ENCODE measurements at regions not wholly inside any gene's neighbourhood (a gene's known extent, or its start where the extent isn't known, plus 50 kb on each side); places are given as distances from the start of the nearest gene placed in this dataset.
A peak's percentile ranks its signal among the peaks of the same experiment; 100 is the strongest.
"Not testable (repeated sequence)": the region's sequence is repeated elsewhere in the genome, so short reads cannot be mapped to it uniquely, and the experiment has no call there.

GRCh38 chr22:27310966-27311697, 490.4 kb downstream of the MN1 start:
- DNase-seq (ENCODE audit: low spot score in 2 of 2): no peak
- FAIRE-seq: no peak

- no peak for FAIRE-seq
- DNase-seq (ENCODE audit: low spot score in 2 of 2): no peak
Observed at GRCh38 chr22:27311698-27312550, 489.6 kb downstream of the MN1 start.

GRCh38 chr22:27312565-27312964, 489.0 kb downstream of the MN1 start:
- DNase-seq (ENCODE audit: low spot score in 2 of 2): no peak
- FAIRE-seq: no peak

GRCh38 chr22:27312966-27313855, 488.3 kb downstream of the MN1 start:
- FAIRE-seq: no peak
- DNase-seq (ENCODE audit: low spot score in 2 of 2): no peak

- FAIRE-seq: no peak
- no peak for DNase-seq (ENCODE audit: low spot score in 2 of 2)
Observed at GRCh38 chr22:27314276-27314807, 487.2 kb downstream of the MN1 start.

GRCh38 chr22:27315833-27316232, 485.7 kb downstream of the MN1 start:
- DNase-seq (ENCODE audit: low spot score in 2 of 2) (no peak), FAIRE-seq (no peak)

GRCh38 chr22:27317096-27317495, 484.5 kb downstream of the MN1 start:
- no peak for FAIRE-seq
- DNase-seq (ENCODE audit: low spot score in 2 of 2): no peak

GRCh38 chr22:27317971-27318428, 483.6 kb downstream of the MN1 start:
- DNase-seq (ENCODE audit: low spot score in 2 of 2) (no peak), FAIRE-seq (no peak)

- FAIRE-seq (no peak), DNase-seq (ENCODE audit: low spot score in 2 of 2) (no peak)
Observed at GRCh38 chr22:27318516-27318915, 483.0 kb downstream of the MN1 start.

GRCh38 chr22:27323661-27324060, 477.9 kb downstream of the MN1 start:
- FAIRE-seq (no peak), DNase-seq (ENCODE audit: low spot score in 2 of 2) (no peak)

- FAIRE-seq; DNase-seq (ENCODE audit: low spot score in 2 of 2): not testable (repeated sequence)
Observed at GRCh38 chr22:27324908-27325307, 476.6 kb downstream of the MN1 start.

- DNase-seq (ENCODE audit: low spot score in 2 of 2) (no peak), FAIRE-seq (no peak)
Observed at GRCh38 chr22:27327497-27327896, 474.1 kb downstream of the MN1 start.

GRCh38 chr22:27327981-27328721, 473.4 kb downstream of the MN1 start:
- FAIRE-seq: no peak
- no peak for DNase-seq (ENCODE audit: low spot score in 2 of 2)

- DNase-seq (ENCODE audit: low spot score in 2 of 2): no peak
- no peak for FAIRE-seq
Observed at GRCh38 chr22:27329131-27329850, 472.3 kb downstream of the MN1 start.

- DNase-seq (ENCODE audit: low spot score in 2 of 2) (no peak), FAIRE-seq (no peak)
Observed at GRCh38 chr22:27329966-27330645, 471.4 kb downstream of the MN1 start.

- DNase-seq (ENCODE audit: low spot score in 2 of 2) (peak in 1 of 2 donors; percentile 45), FAIRE-seq (no peak)
Observed at GRCh38 chr22:27331526-27332281, 469.9 kb downstream of the MN1 start.

- FAIRE-seq: no peak
Observed at GRCh38 chr22:27335102-27335660, 466.4 kb downstream of the MN1 start.

More at GRCh38 chr22:27335102-27335660, 466.4 kb downstream of the MN1 start:
- no peak for DNase-seq (ENCODE audit: low spot score in 2 of 2)

Data from frontal cortex (tissue), 3 donors.